ENCODE measurements at regions not wholly inside any gene's neighbourhood (a gene's known extent, or its start where the extent isn't known, plus 50 kb on each side); places are given as distances from the start of the nearest gene placed in this dataset.

DNA sequence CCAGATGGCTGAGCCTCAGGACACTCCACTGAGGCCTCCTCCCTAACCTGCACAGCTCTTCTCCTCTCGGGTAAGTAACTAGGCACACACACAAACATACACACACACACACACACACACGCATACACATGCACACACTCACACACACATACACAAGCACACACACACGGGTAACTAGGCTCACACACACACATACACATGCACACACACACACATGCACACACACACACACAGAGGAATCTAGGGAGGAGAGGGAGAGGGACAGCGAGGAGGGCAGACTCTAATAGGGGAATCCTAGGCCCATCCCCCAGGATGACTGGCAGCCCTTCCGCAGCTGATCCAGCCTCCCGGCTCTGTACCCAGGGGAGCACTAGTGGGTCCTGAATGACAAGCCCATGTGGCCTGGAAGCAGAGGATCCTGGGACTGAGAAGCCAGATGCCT, 177.4 kb upstream of the LINGO1 start:
- TF ChIP-seq, protein P1, sequence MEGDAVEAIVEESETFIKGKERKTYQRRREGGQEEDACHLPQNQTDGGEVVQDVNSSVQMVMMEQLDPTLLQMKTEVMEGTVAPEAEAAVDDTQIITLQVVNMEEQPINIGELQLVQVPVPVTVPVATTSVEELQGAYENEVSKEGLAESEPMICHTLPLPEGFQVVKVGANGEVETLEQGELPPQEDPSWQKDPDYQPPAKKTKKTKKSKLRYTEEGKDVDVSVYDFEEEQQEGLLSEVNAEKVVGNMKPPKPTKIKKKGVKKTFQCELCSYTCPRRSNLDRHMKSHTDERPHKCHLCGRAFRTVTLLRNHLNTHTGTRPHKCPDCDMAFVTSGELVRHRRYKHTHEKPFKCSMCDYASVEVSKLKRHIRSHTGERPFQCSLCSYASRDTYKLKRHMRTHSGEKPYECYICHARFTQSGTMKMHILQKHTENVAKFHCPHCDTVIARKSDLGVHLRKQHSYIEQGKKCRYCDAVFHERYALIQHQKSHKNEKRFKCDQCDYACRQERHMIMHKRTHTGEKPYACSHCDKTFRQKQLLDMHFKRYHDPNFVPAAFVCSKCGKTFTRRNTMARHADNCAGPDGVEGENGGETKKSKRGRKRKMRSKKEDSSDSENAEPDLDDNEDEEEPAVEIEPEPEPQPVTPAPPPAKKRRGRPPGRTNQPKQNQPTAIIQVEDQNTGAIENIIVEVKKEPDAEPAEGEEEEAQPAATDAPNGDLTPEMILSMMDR (IDR thresholded peaks at IDR 0.05; ENCODE audit: control extremely low read depth, extremely low read depth) = no peak
- Histone ChIP-seq H3K27ac (ENCODE audit: low read depth in 1 of 2, low read length in 1 of 2) (no peak overlapping the region), H3K36me3 (ENCODE audit: control insufficient read depth in 4 of 4, insufficient read depth in 4 of 4, low read length in 4 of 4) (no peaks in the 10 kb centered on the region), H3K9ac (ENCODE audit: insufficient read depth in 1 of 2, low read length in 2 of 2) (no peak overlapping the region), H3K4me3 (no peak overlapping the region), H3K9me3 (ENCODE audit: control insufficient read depth in 4 of 4, insufficient read depth in 3 of 4, low read length in 3 of 4) (no peaks in the 10 kb centered on the region), H3K27me3 (ENCODE audit: control insufficient read depth in 3 of 3, insufficient read depth in 3 of 3, low read length in 2 of 3) (no peaks in the 10 kb centered on the region), H3K4me1 (ENCODE audit: control insufficient read depth in 5 of 5, insufficient read depth in 5 of 5, low read length in 5 of 5) (peaks cover 0 to 8% (median 0%) of the 10 kb centered on the region in 5 donors)
- ATAC-seq (ENCODE audit: insufficient read depth, low FRiP score) (no peak), DNase-seq (no peak)
- 62 to 79% methylated on average over 6 of the region's 6 CpGs for WGBS, 2 donors

DNA sequence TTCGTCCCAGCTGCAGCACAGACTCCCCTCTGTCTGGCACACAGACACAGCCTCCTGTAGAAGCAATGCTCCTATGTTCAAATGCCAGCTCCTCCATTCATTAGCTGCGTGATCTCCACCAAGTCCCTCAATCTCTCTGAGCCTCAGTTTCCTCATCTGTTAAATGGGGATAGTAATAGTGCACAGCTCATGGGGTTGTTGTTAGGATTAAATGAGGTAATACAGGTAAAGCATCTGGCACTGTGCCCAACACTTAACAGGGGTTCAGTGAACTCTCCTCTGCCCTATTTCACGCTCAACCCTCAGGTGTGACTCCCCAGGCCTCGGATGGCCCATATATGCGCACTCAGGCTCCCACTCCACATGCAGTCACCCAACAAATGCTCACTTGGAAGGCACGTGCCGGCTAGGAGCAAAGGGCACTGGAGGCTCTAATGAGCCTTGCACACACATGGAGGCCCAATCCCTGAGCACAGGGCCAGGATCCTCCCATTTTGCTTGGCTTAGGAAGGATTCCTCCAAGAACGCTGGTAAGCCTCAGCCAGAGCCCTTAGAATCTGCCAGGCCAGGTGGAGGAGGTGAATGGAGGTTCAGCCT, 176.0 kb upstream of the LINGO1 start:
- no peak for ATAC-seq (ENCODE audit: insufficient read depth, low FRiP score)
- Histone ChIP-seq H3K27ac (ENCODE audit: low read depth in 1 of 2, low read length in 1 of 2) (no peak overlapping the region), H3K27me3 (ENCODE audit: control insufficient read depth in 3 of 3, insufficient read depth in 3 of 3, low read length in 2 of 3) (no peaks in the 10 kb centered on the region), H3K4me1 (ENCODE audit: control insufficient read depth in 5 of 5, insufficient read depth in 5 of 5, low read length in 5 of 5) (peaks cover 0 to 8% (median 0%) of the 10 kb centered on the region in 5 donors), H3K4me3 (no peak overlapping the region), H3K9me3 (ENCODE audit: control insufficient read depth in 4 of 4, insufficient read depth in 3 of 4, low read length in 3 of 4) (no peaks in the 10 kb centered on the region), H3K9ac (ENCODE audit: insufficient read depth in 1 of 2, low read length in 2 of 2) (no peak overlapping the region), H3K36me3 (ENCODE audit: control insufficient read depth in 4 of 4, insufficient read depth in 4 of 4, low read length in 4 of 4) (no peaks in the 10 kb centered on the region)
- TF ChIP-seq, protein P1 (IDR thresholded peaks at IDR 0.05; ENCODE audit: control extremely low read depth, extremely low read depth) = no peak
- DNase-seq = no peak
- 93 to 95% methylated on average over 8 of the region's 8 CpGs for WGBS, 2 donors

DNA sequence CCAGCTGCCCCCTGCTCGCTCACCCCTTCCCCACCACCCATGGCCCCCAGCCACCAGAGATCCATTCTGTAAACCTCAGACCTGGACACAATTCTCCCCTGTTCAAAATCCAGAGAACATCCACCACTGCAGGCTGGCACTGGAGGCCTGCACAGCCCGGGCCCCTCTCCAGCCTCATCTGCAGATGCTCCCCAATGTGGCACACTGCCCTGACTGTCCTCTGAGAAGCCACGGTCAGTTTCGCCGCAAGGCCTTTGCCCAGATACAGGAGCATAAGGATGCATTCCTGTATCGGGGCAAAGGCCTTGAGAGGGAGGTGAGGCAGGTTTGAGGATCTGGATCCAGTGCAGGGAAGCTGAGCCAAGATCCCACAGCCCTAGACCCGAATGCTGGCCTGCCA, 175.4 kb upstream of the LINGO1 start:
- H3K9me3 ChIP-seq (ENCODE audit: control insufficient read depth in 4 of 4, insufficient read depth in 3 of 4, low read length in 3 of 4) = no peaks in the 10 kb centered on the region
- DNase-seq = no peak
- no peak overlapping the region for H3K4me3 ChIP-seq
- 85 to 90% methylated on average over 7 of the region's 7 CpGs for WGBS, 2 donors
- H3K36me3 ChIP-seq (ENCODE audit: control insufficient read depth in 4 of 4, insufficient read depth in 4 of 4, low read length in 4 of 4) = no peaks in the 10 kb centered on the region
- ATAC-seq (ENCODE audit: insufficient read depth, low FRiP score) = no peak
- peaks cover 0 to 8% (median 0%) of the 10 kb centered on the region in 5 donors for H3K4me1 ChIP-seq (ENCODE audit: control insufficient read depth in 5 of 5, insufficient read depth in 5 of 5, low read length in 5 of 5)
- no peaks in the 10 kb centered on the region for H3K27me3 ChIP-seq (ENCODE audit: control insufficient read depth in 3 of 3, insufficient read depth in 3 of 3, low read length in 2 of 3)
- no peak overlapping the region for H3K27ac ChIP-seq (ENCODE audit: low read depth in 1 of 2, low read length in 1 of 2)
- TF ChIP-seq, protein P1 (IDR thresholded peaks at IDR 0.05; ENCODE audit: control extremely low read depth, extremely low read depth) = no peak
- no peak overlapping the region for H3K9ac ChIP-seq (ENCODE audit: insufficient read depth in 1 of 2, low read length in 2 of 2)

DNA sequence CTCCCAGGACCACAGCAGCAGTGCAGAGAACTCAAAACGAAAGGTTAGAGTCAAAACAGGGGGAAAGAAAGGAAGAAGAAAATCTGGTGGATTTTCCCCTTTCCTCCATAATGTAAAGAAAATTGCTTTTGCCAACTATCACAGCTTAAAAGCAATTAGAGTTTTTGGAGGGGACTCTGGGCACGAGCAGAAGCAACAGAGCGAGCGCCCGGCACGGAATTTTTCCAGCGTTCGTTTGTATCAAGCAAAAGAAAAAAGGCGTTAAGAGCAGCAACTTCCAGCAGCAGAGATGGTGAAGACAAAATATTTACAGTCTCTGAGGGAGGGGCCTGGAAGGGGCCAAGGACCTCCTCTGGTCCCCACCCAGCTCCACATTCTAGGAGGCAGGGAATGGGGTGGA, 174.9 kb upstream of the LINGO1 start:
- Histone ChIP-seq H3K9me3 (ENCODE audit: control insufficient read depth in 4 of 4, insufficient read depth in 3 of 4, low read length in 3 of 4) (no peaks in the 10 kb centered on the region), H3K36me3 (ENCODE audit: control insufficient read depth in 4 of 4, insufficient read depth in 4 of 4, low read length in 4 of 4) (no peaks in the 10 kb centered on the region), H3K9ac (ENCODE audit: insufficient read depth in 1 of 2, low read length in 2 of 2) (no peak overlapping the region), H3K27me3 (ENCODE audit: control insufficient read depth in 3 of 3, insufficient read depth in 3 of 3, low read length in 2 of 3) (no peaks in the 10 kb centered on the region), H3K4me3 (no peak overlapping the region), H3K4me1 (ENCODE audit: control insufficient read depth in 5 of 5, insufficient read depth in 5 of 5, low read length in 5 of 5) (peaks cover 0 to 8% (median 0%) of the 10 kb centered on the region in 5 donors), H3K27ac (ENCODE audit: low read depth in 1 of 2, low read length in 1 of 2) (no peak overlapping the region)
- peak in 1 of 3 donors; percentile 13 for DNase-seq
- no peak for ATAC-seq (ENCODE audit: insufficient read depth, low FRiP score)
- 85 to 91% methylated on average over 9 of the region's 9 CpGs for WGBS, 2 donors
- TF ChIP-seq, protein P1 (IDR thresholded peaks at IDR 0.05; ENCODE audit: control extremely low read depth, extremely low read depth) = no peak
